ENCODE measurements at regions not wholly inside any gene's neighbourhood (a gene's known extent, or its start where the extent isn't known, plus 50 kb on each side); places are given as distances from the start of the nearest gene placed in this dataset.
A peak's percentile ranks its signal among the peaks of the same experiment; 100 is the strongest.

DNA sequence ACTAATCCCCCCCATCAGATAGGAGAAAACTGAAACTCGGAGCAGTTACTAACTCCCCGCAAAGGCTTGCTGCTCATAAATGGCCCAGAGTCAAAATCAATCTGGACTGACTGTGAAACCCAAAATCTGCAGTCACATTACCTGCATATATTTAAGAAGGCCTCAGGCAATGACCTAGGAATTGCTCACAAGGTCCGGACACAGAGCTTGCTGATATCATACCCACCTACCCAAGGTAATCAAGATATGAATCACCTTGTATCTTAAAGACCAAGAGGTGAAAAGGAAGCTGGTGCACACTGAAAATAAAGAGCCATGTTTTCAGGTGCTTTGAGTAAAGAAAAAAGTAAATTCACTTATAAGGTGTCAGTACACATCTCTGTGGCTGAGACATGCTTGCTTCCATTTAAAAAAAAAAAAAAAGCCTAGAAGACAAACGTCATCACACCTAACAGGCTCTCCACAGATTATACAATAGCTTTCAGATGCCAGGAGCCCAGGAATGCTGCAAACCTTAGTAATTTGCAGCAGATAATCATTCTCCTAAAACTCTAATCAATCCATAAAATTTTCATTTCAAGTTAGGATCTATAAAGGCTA lies 195.4 kb downstream of the ZEB2 start:
- H3K4me2 ChIP-seq (ENCODE audit: insufficient read depth, low read length), result no peak overlapping the region

DNA sequence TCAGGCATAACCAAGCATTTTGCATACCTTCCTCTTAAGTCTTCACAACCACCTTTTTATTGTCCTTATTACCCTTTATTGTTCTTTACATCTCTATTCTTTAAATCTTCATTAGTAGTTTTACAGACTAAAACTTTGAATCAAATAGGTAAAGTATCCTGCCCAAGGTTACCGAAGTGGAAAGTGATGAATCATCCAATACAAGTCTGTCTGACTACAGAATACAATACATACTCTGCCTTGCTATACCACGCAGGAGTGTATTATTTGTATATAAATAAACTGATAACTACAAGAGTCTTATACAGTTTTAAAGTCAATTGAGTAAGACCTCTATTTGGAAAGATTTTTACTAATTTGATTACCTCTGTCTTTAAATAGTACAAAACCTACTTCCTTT lies 196.0 kb downstream of the ZEB2 start:
- FAIRE-seq, result no peak
- Histone ChIP-seq H3K36me3 (ENCODE audit: control insufficient read depth, insufficient read depth, low read length) (no peaks in the 10 kb centered on the region), H3K4me2 (ENCODE audit: insufficient read depth, low read length) (no peak overlapping the region), H3K9me1 (ENCODE audit: control insufficient read depth, insufficient read depth, low read length) (no peaks in the 10 kb centered on the region), H3K9me3 (replicated peaks; ENCODE audit: control insufficient read depth, insufficient read depth, low read depth, low read length) (peaks cover 4% of the 10 kb centered on the region; the same call in 1 of the 2 replicates), H3K79me2 (ENCODE audit: control insufficient read depth, insufficient read depth, low read length) (peaks cover 9% of the 10 kb centered on the region; the same call in 1 of the 3 replicates), H3K4me3 (no peak overlapping the region), H2AFZ (ENCODE audit: low read depth, low read length) (0 out of 2 replicates have a peak overlapping the region, but pooled peaks have one; percentile 28), H3K9ac (ENCODE audit: insufficient read depth in 1 of 2, low read depth in 2 of 2, low read length in 2 of 2) (no peak overlapping the region), H3K27ac (ENCODE audit: extremely low read depth, low read depth, low read length) (no peak overlapping the region), H3K4me1 (replicated peaks in 1 of 2; ENCODE audit: control insufficient read depth in 2 of 2, insufficient read depth in 2 of 2, low read length in 2 of 2) (peaks cover 0 to 3% of the 10 kb centered on the region in 2 experiments; a peak in 1 of 5 replicates), H4K20me1 (replicated peaks; ENCODE audit: control insufficient read depth, insufficient read depth, low read length) (no peaks in the 10 kb centered on the region), H3K27me3 (ENCODE audit: control insufficient read depth in 2 of 2, insufficient read depth in 2 of 2, low read length in 2 of 2) (no peaks in the 10 kb centered on the region)
- POLR2A ChIA-PET, result no interaction called here
- intact Hi-C loops (cut with micrococcal nuclease) (no loop called here), in situ Hi-C loops (cut with MboI) (no loop called here)
- BruUV-seq (replicated peaks), result no TSS peak
- ATAC-seq, result no peak
- DNase-seq (ENCODE audit: extremely low read depth in 1 of 4, low spot score in 3 of 4), result no peak
- CTCF ChIA-PET (ENCODE audit: low intra/inter-chr PET ratio), result no interaction called here
- WGBS (ENCODE audit: insufficient coverage, low coverage, missing lambda C conversion rate), result 38% methylated on average over 2 of the region's 2 CpGs
- TF ChIP-seq MAFG (tag; conservative IDR thresholded peaks at IDR 0.05), result peak; percentile 46; the same call in 1 of the 2 replicates
- TF ChIP-seq C11orf30 (IDR thresholded peaks at IDR 0.05; ENCODE audit: low read depth), result peak; percentile 55
- no peak for TF ChIP-seq PRMT5 (CRISPR knock-in tag; IDR thresholded peaks at IDR 0.05)
- TF ChIP-seq ZNF316 (IDR thresholded peaks at IDR 0.05), result peak; percentile 66
- TF ChIP-seq, protein P1, sequence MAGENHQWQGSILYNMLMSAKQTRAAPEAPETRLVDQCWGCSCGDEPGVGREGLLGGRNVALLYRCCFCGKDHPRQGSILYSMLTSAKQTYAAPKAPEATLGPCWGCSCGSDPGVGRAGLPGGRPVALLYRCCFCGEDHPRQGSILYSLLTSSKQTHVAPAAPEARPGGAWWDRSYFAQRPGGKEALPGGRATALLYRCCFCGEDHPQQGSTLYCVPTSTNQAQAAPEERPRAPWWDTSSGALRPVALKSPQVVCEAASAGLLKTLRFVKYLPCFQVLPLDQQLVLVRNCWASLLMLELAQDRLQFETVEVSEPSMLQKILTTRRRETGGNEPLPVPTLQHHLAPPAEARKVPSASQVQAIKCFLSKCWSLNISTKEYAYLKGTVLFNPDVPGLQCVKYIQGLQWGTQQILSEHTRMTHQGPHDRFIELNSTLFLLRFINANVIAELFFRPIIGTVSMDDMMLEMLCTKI (IDR thresholded peaks at IDR 0.05; ENCODE audit: partially characterized antibody), result no peak

More for the DNA sequence above, 195.4 kb downstream of the ZEB2 start:
- ChIA-PET CTCF (ENCODE audit: low intra/inter-chr PET ratio) (no interaction called here), POLR2A (no interaction called here)
- H3K9me3 ChIP-seq (replicated peaks; ENCODE audit: control insufficient read depth, insufficient read depth, low read depth, low read length), result peaks cover 7% of the 10 kb centered on the region; the same call in 1 of the 2 replicates
- H3K9ac ChIP-seq (ENCODE audit: insufficient read depth in 1 of 2, low read depth in 2 of 2, low read length in 2 of 2), result no peak overlapping the region
- H3K4me3 ChIP-seq, result no peak overlapping the region
- H2AFZ ChIP-seq (ENCODE audit: low read depth, low read length), result no peak overlapping the region
- TF ChIP-seq ZNF384 (IDR thresholded peaks at IDR 0.05; ENCODE audit: low read depth, low read length) (peak; percentile 55), JUND (IDR thresholded peaks at IDR 0.05; ENCODE audit: borderline replicate concordance, low read depth, low read length) (0 out of 2 replicates have a peak, but pooled peaks have one; percentile 6), JUND (tag; IDR thresholded peaks at IDR 0.05; ENCODE audit: borderline replicate concordance, low read depth, low read length) (no peak), CHD4 (IDR thresholded peaks at IDR 0.05; ENCODE audit: insufficient read depth, insufficient replicate concordance, low read depth, low read length, poor library complexity, severe bottlenecking) (no peak)
- peaks cover under 1% of the 10 kb centered on the region; the same call in 1 of the 3 replicates for H3K36me3 ChIP-seq (ENCODE audit: control insufficient read depth, insufficient read depth, low read length)
- in situ Hi-C loops (cut with MboI), result no loop called here
- no peaks in the 10 kb centered on the region for H3K9me1 ChIP-seq (ENCODE audit: control insufficient read depth, insufficient read depth, low read length)
- intact Hi-C loops (cut with micrococcal nuclease), result no loop called here
- H3K27me3 ChIP-seq (ENCODE audit: control insufficient read depth in 2 of 2, insufficient read depth in 2 of 2, low read length in 2 of 2), result no peaks in the 10 kb centered on the region
- no peak for FAIRE-seq
- no TSS peak for BruUV-seq (replicated peaks)
- no peak overlapping the region for H3K27ac ChIP-seq (ENCODE audit: extremely low read depth, low read depth, low read length)
- H3K79me2 ChIP-seq (ENCODE audit: control insufficient read depth, insufficient read depth, low read length), result peaks cover 13% of the 10 kb centered on the region; the same call in 2 of the 3 replicates
- ATAC-seq, result no peak
- peaks cover 0 to 3% of the 10 kb centered on the region in 2 experiments; a peak in 1 of 5 replicates for H3K4me1 ChIP-seq (replicated peaks in 1 of 2; ENCODE audit: control insufficient read depth in 2 of 2, insufficient read depth in 2 of 2, low read length in 2 of 2)
- DNase-seq (ENCODE audit: extremely low read depth in 1 of 4, low spot score in 3 of 4), result no peak
- H4K20me1 ChIP-seq (replicated peaks; ENCODE audit: control insufficient read depth, insufficient read depth, low read length), result no peaks in the 10 kb centered on the region
- WGBS (ENCODE audit: insufficient coverage, low coverage, missing lambda C conversion rate), result 40% methylated on average over 4 of the region's 4 CpGs
